ENCODE measurements at regions not wholly inside any gene's neighbourhood (a gene's known extent, or its start where the extent isn't known, plus 50 kb on each side); places are given as distances from the start of the nearest gene placed in this dataset.

DNA sequence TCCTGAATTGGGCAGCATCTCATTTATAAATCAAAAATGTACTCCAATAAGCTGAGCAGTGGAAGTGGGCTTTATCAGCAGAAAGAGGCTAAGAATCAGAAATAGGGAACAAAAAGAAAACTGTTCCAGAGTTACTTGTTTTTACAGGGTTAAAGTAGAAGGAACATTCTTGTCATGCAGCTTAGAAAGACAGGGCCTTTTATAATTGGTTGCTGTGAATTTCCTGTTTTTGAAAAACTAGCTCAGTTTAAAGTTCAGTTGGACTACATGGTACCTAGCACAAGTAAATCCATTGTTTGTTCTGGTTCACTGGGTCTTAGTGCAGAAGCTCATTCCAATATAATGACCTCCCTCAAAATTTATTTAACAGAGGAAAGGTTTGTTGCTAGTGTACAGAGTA is 200.8 kb downstream of the GRIA2 start:
- no TSS peak for BruUV-seq (replicated peaks)
- Mint-ChIP-seq H3K4me3 (ENCODE audit: unreplicated experiment) (no peak overlapping the region), H3K27me3 (ENCODE audit: insufficient read depth, unreplicated experiment) (no peaks in the 10 kb centered on the region), H3K27ac (ENCODE audit: unreplicated experiment) (no peak overlapping the region), H3K36me3 (ENCODE audit: insufficient read depth, unreplicated experiment) (no peaks in the 10 kb centered on the region), H3K9me3 (ENCODE audit: unreplicated experiment) (peaks cover 10% of the 10 kb centered on the region), H3K4me1 (ENCODE audit: low read depth, unreplicated experiment) (no peaks in the 10 kb centered on the region)
- CTCF ChIA-PET, result no interaction called here
- DNase-seq, result no peak
- no peaks in the 10 kb centered on the region for H3K4me1 ChIP-seq
- intact Hi-C loops (cut with micrococcal nuclease; ENCODE audit: unreplicated experiment), result no loop called here
- no peaks in the 10 kb centered on the region for H3K9me3 ChIP-seq
- H3K36me3 ChIP-seq (ENCODE audit: control insufficient read depth, insufficient read depth, low read length), result no peaks in the 10 kb centered on the region
- POLR2A ChIA-PET, result no interaction called here
- no peak overlapping the region for H3K4me3 ChIP-seq (ENCODE audit: low read depth, low read length)
- TF ChIP-seq, protein P1, sequence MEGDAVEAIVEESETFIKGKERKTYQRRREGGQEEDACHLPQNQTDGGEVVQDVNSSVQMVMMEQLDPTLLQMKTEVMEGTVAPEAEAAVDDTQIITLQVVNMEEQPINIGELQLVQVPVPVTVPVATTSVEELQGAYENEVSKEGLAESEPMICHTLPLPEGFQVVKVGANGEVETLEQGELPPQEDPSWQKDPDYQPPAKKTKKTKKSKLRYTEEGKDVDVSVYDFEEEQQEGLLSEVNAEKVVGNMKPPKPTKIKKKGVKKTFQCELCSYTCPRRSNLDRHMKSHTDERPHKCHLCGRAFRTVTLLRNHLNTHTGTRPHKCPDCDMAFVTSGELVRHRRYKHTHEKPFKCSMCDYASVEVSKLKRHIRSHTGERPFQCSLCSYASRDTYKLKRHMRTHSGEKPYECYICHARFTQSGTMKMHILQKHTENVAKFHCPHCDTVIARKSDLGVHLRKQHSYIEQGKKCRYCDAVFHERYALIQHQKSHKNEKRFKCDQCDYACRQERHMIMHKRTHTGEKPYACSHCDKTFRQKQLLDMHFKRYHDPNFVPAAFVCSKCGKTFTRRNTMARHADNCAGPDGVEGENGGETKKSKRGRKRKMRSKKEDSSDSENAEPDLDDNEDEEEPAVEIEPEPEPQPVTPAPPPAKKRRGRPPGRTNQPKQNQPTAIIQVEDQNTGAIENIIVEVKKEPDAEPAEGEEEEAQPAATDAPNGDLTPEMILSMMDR (IDR thresholded peaks at IDR 0.05; ENCODE audit: insufficient read depth in 1 of 2, low read depth in 1 of 2, low read length in 1 of 2, severe bottlenecking in 1 of 2, unreplicated experiment in 1 of 2), result no peak
- H3K27me3 ChIP-seq (replicated peaks; ENCODE audit: control insufficient read depth, insufficient read depth, low read length), result no peaks in the 10 kb centered on the region
